Stimulated activated CD4-positive, alpha-beta T cell treated with anti-CD3 and anti-CD28 coated beads, TNF-alpha, amount 100 ng/mL, for 24 hours (primary cell): ENCODE measurements at regions not wholly inside any gene's neighbourhood (a gene's known extent, or its start where the extent isn't known, plus 50 kb on each side); places are given as distances from the start of the nearest gene placed in this dataset.
"Not testable (repeated sequence)": the region's sequence is repeated elsewhere in the genome, so short reads cannot be mapped to it uniquely, and the experiment has no call there.

Experiments
- DNase-seq, 3 experiments: peaks; one replicate each; pipeline ENCODE4 v3.0.0-alpha.2; 2020; ENCODE audit warnings: low read depth in 3 of 3

GRCh38 chr2:215889240-215889969 is 123.9 kb downstream of the MREG start:
- not testable (repeated sequence) for DNase-seq

- DNase-seq: no peak
These were observed 124.7 kb downstream of the MREG start for GRCh38 chr2:215888680-215889079.

GRCh38 chr2:215887303-215887702 is 126.0 kb downstream of the MREG start:
- DNase-seq: no peak

- DNase-seq: no peak
These were observed 127.3 kb downstream of the MREG start for GRCh38 chr2:215886022-215886421.

GRCh38 chr2:215885536-215885935 is 127.8 kb downstream of the MREG start:
- no peak for DNase-seq

GRCh38 chr2:215884451-215885087 is 128.8 kb downstream of the MREG start:
- no peak for DNase-seq

- DNase-seq: no peak
These were observed 129.6 kb downstream of the MREG start for GRCh38 chr2:215883799-215884198.

- DNase-seq: no peak
These were observed 130.7 kb downstream of the MREG start for GRCh38 chr2:215882689-215883088.

GRCh38 chr2:215881582-215881981 is 131.8 kb downstream of the MREG start:
- DNase-seq: no peak

- DNase-seq: no peak
These were observed 132.4 kb downstream of the MREG start for GRCh38 chr2:215880970-215881369.

GRCh38 chr2:215879977-215880940 is 133.1 kb downstream of the MREG start:
- DNase-seq: no peak

GRCh38 chr2:215879331-215879730 is 134.0 kb downstream of the MREG start:
- DNase-seq: no peak

GRCh38 chr2:215878476-215879063 is 134.8 kb downstream of the MREG start:
- DNase-seq: no peak

GRCh38 chr2:215876937-215877238 is 136.5 kb downstream of the MREG start:
- DNase-seq: no peak

- no peak for DNase-seq
These were observed 137.0 kb downstream of the MREG start for GRCh38 chr2:215876139-215876936.

GRCh38 chr2:215874418-215874817 is 138.9 kb downstream of the MREG start:
- no peak for DNase-seq

- DNase-seq: peak in 1 of 3 experiments; percentile 12
These were observed 142.4 kb downstream of the MREG start for GRCh38 chr2:215870986-215871385.

- no peak for DNase-seq
These were observed 143.3 kb downstream of the MREG start for GRCh38 chr2:215870088-215870490.

- DNase-seq: no peak
These were observed 144.4 kb downstream of the MREG start for GRCh38 chr2:215868846-215869543.

- DNase-seq: no peak
These were observed 146.7 kb downstream of the MREG start for GRCh38 chr2:215866606-215867005.

- DNase-seq: no peak
These were observed 149.7 kb downstream of the MREG start for GRCh38 chr2:215863687-215864086.
